Vagina (tissue), 2 donors: ENCODE measurements at regions not wholly inside any gene's neighbourhood (a gene's known extent, or its start where the extent isn't known, plus 50 kb on each side); places are given as distances from the start of the nearest gene placed in this dataset.

Experiments
- DNase-seq, 2 donors: peaks; one replicate each; pipeline ENCODE4 v3.0.0-alpha.2; 2017; ENCODE audit errors: extremely low spot score in 2 of 2
- H3K27ac ChIP-seq: fragments of 200-600 bp; sonication (generic); one replicate; pipeline ENCODE4 v1.5.1; 2019
- H3K27me3 ChIP-seq: fragments of 200-600 bp; sonication (generic); one replicate; pipeline ENCODE4 v1.5.1; 2019
- H3K36me3 ChIP-seq, 2 donors: fragments of 200-600 bp; sonication (generic); one replicate each; pipeline ENCODE4 v1.5.1; 2017 to 2019
- H3K4me1 ChIP-seq: fragments of 200-600 bp; sonication (generic); one replicate; pipeline ENCODE4 v1.5.1; 2019
- H3K4me3 ChIP-seq, 2 donors: fragments of 200-600 bp; sonication (generic); 1 replicate in 1 of 2; 2 replicates in 1 of 2; pipeline ENCODE4 v1.5.1; 2016 to 2019
- H3K9me3 ChIP-seq: fragments of 200-600 bp; sonication (generic); one replicate; pipeline ENCODE4 v1.5.1; 2019
- CTCF ChIP-seq, 3 experiments: fragments of 450-650 bp in 2 of 3; fragments of 200-600 bp in 1 of 3; sonication (generic) in 1 of 3; IDR thresholded peaks; one replicate each; pipeline ENCODE4 v1.5.1; 2017 to 2019; ENCODE audit warnings: antibody characterized with exemption in 3 of 3, mild to moderate bottlenecking in 2 of 3, moderate library complexity in 2 of 3
- POLR2A ChIP-seq, 2 donors: fragments of 450-650 bp; IDR thresholded peaks; one replicate each; pipeline ENCODE4 v1.6.1; 2017; ENCODE audit warnings: antibody characterized with exemption in 2 of 2, mild to moderate bottlenecking in 2 of 2, moderate library complexity in 2 of 2
- POLR2AphosphoS5 ChIP-seq, 2 donors: sonication (generic); formaldehyde crosslinking; IDR thresholded peaks; one replicate each; pipeline ENCODE4 v1.9.0; 2017; ENCODE audit warnings: antibody characterized with exemption in 2 of 2, mild to moderate bottlenecking in 2 of 2, low read depth in 1 of 2; ENCODE audit not compliant: insufficient read depth in 1 of 2
- intact Hi-C: fragments of 100-400 bp; cut with DNase I; formaldehyde crosslinking; loops from one replicate; pipeline ENCODE4 v1.15.1; 2023

DNA sequence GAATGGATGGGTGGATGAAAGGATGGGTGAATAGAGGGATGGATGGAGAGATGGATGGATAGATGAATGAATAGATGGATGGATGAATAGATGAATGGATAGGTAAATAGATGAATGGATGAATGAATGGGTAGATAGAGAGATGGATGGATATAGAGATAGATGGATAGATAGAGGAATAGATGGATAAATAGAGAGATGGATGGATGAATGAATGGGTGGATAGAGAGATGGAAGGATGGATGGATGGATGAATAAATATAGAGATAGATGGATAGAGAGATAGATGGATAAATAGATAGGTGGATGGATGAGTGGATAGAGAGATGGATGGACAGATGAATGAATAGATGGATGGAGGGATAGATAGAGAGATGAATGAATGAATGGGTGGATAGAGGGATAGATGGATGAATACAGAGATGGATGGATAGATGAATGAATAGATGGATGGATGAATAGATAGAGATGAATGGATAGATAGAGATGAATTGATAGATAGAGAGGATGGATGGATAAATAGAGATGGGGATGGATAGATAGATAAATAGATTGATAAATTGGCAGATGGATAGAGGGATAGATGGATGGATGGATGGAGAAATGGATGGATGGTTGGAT, 106.7 kb upstream of the SOX1 start:
- Histone ChIP-seq H3K27me3 (no peaks in the 10 kb centered on the region), H3K4me3 (no peak overlapping the region), H3K4me1 (no peaks in the 10 kb centered on the region), H3K9me3 (no peaks in the 10 kb centered on the region), H3K36me3 (no peaks in the 10 kb centered on the region), H3K27ac (no peak overlapping the region)
- intact Hi-C loops = no loop called here
- no peak for TF ChIP-seq CTCF (IDR thresholded peaks at IDR 0.05)
- no peak for TF ChIP-seq POLR2AphosphoS5 (IDR thresholded peaks at IDR 0.05; ENCODE audit: insufficient read depth in 1 of 2, low read depth in 1 of 2)
- no peak for TF ChIP-seq POLR2A (IDR thresholded peaks at IDR 0.05)
- DNase-seq = no peak

DNA sequence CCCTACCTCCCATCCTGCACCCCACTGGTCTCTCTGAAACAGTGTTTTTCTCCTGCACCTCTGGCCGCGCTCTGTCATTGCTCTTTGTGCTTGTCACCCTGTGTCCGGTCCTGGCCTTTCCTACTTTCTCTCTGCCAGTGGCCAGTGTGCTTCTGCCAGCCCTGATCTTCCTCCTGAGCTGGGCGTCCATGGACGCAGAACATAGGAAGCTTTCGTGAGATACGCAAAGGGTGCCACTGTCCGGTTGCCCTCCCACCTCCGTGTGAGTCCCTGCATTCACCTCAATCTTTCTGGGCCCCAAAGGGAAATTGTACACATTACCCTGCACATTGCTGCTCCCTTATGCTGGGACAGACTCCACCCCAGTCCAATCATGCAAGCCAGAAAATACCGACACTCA, 105.7 kb upstream of the SOX1 start:
- Histone ChIP-seq H3K4me1 (no peaks in the 10 kb centered on the region), H3K9me3 (no peaks in the 10 kb centered on the region), H3K4me3 (no peak overlapping the region), H3K27ac (no peak overlapping the region), H3K36me3 (no peaks in the 10 kb centered on the region), H3K27me3 (no peaks in the 10 kb centered on the region)
- DNase-seq = no peak
- TF ChIP-seq CTCF (IDR thresholded peaks at IDR 0.05) (no peak), POLR2AphosphoS5 (IDR thresholded peaks at IDR 0.05; ENCODE audit: insufficient read depth in 1 of 2, low read depth in 1 of 2) (no peak), POLR2A (IDR thresholded peaks at IDR 0.05) (no peak)
- intact Hi-C loops = no loop called here

DNA sequence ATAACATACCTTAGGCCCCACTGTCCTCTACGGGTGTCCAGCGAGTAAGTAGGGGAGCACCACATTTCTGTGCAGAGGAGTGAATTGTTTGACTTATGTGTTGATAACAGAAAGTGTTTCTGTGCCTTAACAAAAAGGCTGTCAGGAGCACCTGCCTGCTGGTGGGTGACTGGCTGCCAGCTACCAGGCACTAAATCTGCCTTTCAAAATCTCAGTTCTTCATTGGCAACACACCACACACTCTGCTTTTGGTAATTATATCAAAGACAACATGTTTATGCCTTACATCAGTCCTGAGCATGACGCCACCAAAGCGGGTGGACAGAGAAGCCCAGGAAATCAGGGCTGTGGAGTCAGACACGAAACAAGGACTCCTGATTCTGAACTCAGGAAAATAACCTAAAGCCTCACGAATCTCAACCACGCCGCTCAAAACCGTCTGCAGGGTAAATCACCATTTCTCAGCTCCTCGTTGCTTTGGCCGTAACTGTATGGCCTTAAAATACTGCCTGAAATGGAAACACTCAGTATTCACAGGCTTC, 105.2 kb upstream of the SOX1 start:
- H3K27me3 ChIP-seq = no peaks in the 10 kb centered on the region
- TF ChIP-seq POLR2A (IDR thresholded peaks at IDR 0.05) (no peak), POLR2AphosphoS5 (IDR thresholded peaks at IDR 0.05; ENCODE audit: insufficient read depth in 1 of 2, low read depth in 1 of 2) (no peak), CTCF (IDR thresholded peaks at IDR 0.05) (no peak)
- no peaks in the 10 kb centered on the region for H3K36me3 ChIP-seq
- DNase-seq = no peak
- no peak overlapping the region for H3K4me3 ChIP-seq
- H3K27ac ChIP-seq = no peak overlapping the region
- H3K4me1 ChIP-seq = no peaks in the 10 kb centered on the region
- no peaks in the 10 kb centered on the region for H3K9me3 ChIP-seq
- intact Hi-C loops = no loop called here

DNA sequence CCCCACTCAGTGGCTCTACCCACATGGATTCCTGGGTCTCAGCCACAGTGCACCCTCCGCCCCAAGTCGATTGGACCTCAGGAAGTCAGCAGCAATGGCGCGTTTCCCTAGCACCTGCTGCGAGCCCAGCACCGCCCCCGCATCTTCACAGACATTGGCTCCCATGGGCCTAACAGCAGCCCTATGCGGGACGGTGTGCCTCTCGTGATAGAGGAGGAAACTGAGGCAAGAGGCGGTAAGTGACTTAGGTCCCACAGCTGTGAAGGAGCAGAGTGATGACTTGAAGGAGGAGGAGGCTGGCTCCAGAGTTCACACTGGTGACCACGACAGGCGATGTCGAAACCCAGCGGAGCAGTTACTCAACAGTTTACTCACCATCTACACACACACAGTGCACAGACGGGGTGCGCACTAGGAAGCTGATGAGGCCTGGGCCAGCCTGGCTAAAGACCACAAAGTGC, 104.5 kb upstream of the SOX1 start:
- intact Hi-C loops = no loop called here
- TF ChIP-seq POLR2AphosphoS5 (IDR thresholded peaks at IDR 0.05; ENCODE audit: insufficient read depth in 1 of 2, low read depth in 1 of 2) = no peak
- no peak for TF ChIP-seq CTCF (IDR thresholded peaks at IDR 0.05)
- TF ChIP-seq POLR2A (IDR thresholded peaks at IDR 0.05) = no peak
- Histone ChIP-seq H3K4me1 (no peaks in the 10 kb centered on the region), H3K27me3 (no peaks in the 10 kb centered on the region), H3K4me3 (no peak overlapping the region), H3K27ac (no peak overlapping the region), H3K9me3 (no peaks in the 10 kb centered on the region), H3K36me3 (no peaks in the 10 kb centered on the region)
- DNase-seq = no peak

DNA sequence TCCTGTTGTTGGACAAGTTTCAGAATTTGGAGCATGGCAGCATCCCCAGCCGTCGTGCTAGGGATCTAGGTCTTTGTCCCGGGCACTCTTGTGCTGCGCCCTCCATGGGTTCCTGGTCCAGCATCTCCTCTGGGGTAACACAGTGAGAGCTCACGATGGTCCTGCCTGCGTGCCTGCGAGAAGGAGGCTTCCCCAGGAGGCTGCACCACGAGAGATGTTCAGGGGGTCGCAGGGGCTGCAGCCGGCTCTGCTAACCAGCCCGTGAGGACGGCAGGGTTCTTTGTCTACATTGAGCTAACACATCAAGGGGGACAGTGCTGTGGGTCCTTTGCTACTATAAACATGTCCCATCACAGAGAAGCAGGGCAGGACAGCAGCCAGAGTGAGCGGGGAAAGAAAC, 103.9 kb upstream of the SOX1 start:
- Histone ChIP-seq H3K36me3 (no peaks in the 10 kb centered on the region), H3K4me1 (no peaks in the 10 kb centered on the region), H3K27ac (no peak overlapping the region), H3K9me3 (no peaks in the 10 kb centered on the region), H3K27me3 (no peaks in the 10 kb centered on the region), H3K4me3 (no peak overlapping the region)
- DNase-seq = no peak
- intact Hi-C loops = no loop called here
- no peak for TF ChIP-seq POLR2A (IDR thresholded peaks at IDR 0.05)
- no peak for TF ChIP-seq POLR2AphosphoS5 (IDR thresholded peaks at IDR 0.05; ENCODE audit: insufficient read depth in 1 of 2, low read depth in 1 of 2)
- no peak for TF ChIP-seq CTCF (IDR thresholded peaks at IDR 0.05)
